ENCODE measurements at regions not wholly inside any gene's neighbourhood (a gene's known extent, or its start where the extent isn't known, plus 50 kb on each side); places are given as distances from the start of the nearest gene placed in this dataset.

GRCh38 chr6:139886396-139886795 lies 511.9 kb upstream of the CITED2 start:
- no peak overlapping the region for H3K4me2 ChIP-seq
- H3K4me1 Mint-ChIP-seq, result peaks cover 85% of the 10 kb centered on the region
- H3K4me1 ChIP-seq, result peaks cover 81% of the 10 kb centered on the region
- no peaks in the 10 kb centered on the region for H3K36me3 Mint-ChIP-seq
- H3K9ac ChIP-seq, result no peak overlapping the region
- no peaks in the 10 kb centered on the region for H3K27me3 ChIP-seq
- H3K79me2 ChIP-seq (ENCODE audit: low read depth), result no peaks in the 10 kb centered on the region
- H4K20me1 ChIP-seq (ENCODE audit: low read depth), result no peaks in the 10 kb centered on the region
- H3K27ac ChIP-seq, result no peak overlapping the region
- H3K9me3 Mint-ChIP-seq, result peaks cover 5% of the 10 kb centered on the region
- H3K4me3 ChIP-seq, result no peak overlapping the region
- H3F3A ChIP-seq (ENCODE audit: low read depth), result peaks cover 39% of the 10 kb centered on the region
- H3K9me3 ChIP-seq (ENCODE audit: low read depth), result no peaks in the 10 kb centered on the region
- no peak for DNase-seq (ENCODE audit: low spot score)
- H3K27me3 Mint-ChIP-seq (ENCODE audit: insufficient read depth, low read depth), result no peaks in the 10 kb centered on the region
- TF ChIP-seq EZH2phosphoT487 (IDR thresholded peaks at IDR 0.05), result no peak
- no peak for TF ChIP-seq EZH2 (IDR thresholded peaks at IDR 0.05)
- TF ChIP-seq, protein P1, sequence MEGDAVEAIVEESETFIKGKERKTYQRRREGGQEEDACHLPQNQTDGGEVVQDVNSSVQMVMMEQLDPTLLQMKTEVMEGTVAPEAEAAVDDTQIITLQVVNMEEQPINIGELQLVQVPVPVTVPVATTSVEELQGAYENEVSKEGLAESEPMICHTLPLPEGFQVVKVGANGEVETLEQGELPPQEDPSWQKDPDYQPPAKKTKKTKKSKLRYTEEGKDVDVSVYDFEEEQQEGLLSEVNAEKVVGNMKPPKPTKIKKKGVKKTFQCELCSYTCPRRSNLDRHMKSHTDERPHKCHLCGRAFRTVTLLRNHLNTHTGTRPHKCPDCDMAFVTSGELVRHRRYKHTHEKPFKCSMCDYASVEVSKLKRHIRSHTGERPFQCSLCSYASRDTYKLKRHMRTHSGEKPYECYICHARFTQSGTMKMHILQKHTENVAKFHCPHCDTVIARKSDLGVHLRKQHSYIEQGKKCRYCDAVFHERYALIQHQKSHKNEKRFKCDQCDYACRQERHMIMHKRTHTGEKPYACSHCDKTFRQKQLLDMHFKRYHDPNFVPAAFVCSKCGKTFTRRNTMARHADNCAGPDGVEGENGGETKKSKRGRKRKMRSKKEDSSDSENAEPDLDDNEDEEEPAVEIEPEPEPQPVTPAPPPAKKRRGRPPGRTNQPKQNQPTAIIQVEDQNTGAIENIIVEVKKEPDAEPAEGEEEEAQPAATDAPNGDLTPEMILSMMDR (IDR thresholded peaks at IDR 0.05), result no peak
- peak overlapping the region; percentile 27 for H3K27ac Mint-ChIP-seq
- H2AFZ ChIP-seq (replicated peaks), result no peak overlapping the region
- no peak overlapping the region for H3K4me3 Mint-ChIP-seq
- H3K36me3 ChIP-seq, result no peaks in the 10 kb centered on the region

GRCh38 chr6:139885909-139886308 lies 511.5 kb upstream of the CITED2 start:
- TF ChIP-seq, protein P1 (IDR thresholded peaks at IDR 0.05), result no peak
- TF ChIP-seq EZH2 (IDR thresholded peaks at IDR 0.05) (no peak), EZH2phosphoT487 (IDR thresholded peaks at IDR 0.05) (no peak)
- H3K36me3 Mint-ChIP-seq, result no peaks in the 10 kb centered on the region
- peaks cover 90% of the 10 kb centered on the region for H3K4me1 Mint-ChIP-seq

GRCh38 chr6:139883776-139884175 lies 509.3 kb upstream of the CITED2 start:
- Histone ChIP-seq H3K27me3 (no peaks in the 10 kb centered on the region), H2AFZ (replicated peaks) (no peak overlapping the region), H3K4me3 (no peak overlapping the region), H3K9ac (no peak overlapping the region), H4K20me1 (ENCODE audit: low read depth) (no peaks in the 10 kb centered on the region), H3K4me2 (peak overlapping the region; percentile 7), H3K79me2 (ENCODE audit: low read depth) (no peaks in the 10 kb centered on the region), H3F3A (ENCODE audit: low read depth) (peaks cover 26% of the 10 kb centered on the region), H3K27ac (no peak overlapping the region), H3K9me3 (ENCODE audit: low read depth) (no peaks in the 10 kb centered on the region), H3K36me3 (no peaks in the 10 kb centered on the region), H3K4me1 (peaks cover 82% of the 10 kb centered on the region)
- TF ChIP-seq EZH2 (IDR thresholded peaks at IDR 0.05), result no peak
- TF ChIP-seq, protein P1 (IDR thresholded peaks at IDR 0.05), result no peak
- no peak for TF ChIP-seq EZH2phosphoT487 (IDR thresholded peaks at IDR 0.05)
- H3K27ac Mint-ChIP-seq, result peak overlapping the region; percentile 90
- DNase-seq (ENCODE audit: low spot score), result no peak
- H3K36me3 Mint-ChIP-seq, result peaks cover 3% of the 10 kb centered on the region
- H3K4me1 Mint-ChIP-seq, result peaks cover 80% of the 10 kb centered on the region
- H3K27me3 Mint-ChIP-seq (ENCODE audit: insufficient read depth, low read depth), result peaks cover 2% of the 10 kb centered on the region
- no peak overlapping the region for H3K4me3 Mint-ChIP-seq
- peaks cover 10% of the 10 kb centered on the region for H3K9me3 Mint-ChIP-seq

More at GRCh38 chr6:139885909-139886308, 511.5 kb upstream of the CITED2 start:
- Mint-ChIP-seq H3K9me3 (peaks cover under 1% of the 10 kb centered on the region), H3K27me3 (ENCODE audit: insufficient read depth, low read depth) (no peaks in the 10 kb centered on the region), H3K27ac (peak overlapping the region; percentile 27), H3K4me3 (no peak overlapping the region)
- Histone ChIP-seq H3K4me3 (no peak overlapping the region), H3K27me3 (no peaks in the 10 kb centered on the region), H3K79me2 (ENCODE audit: low read depth) (no peaks in the 10 kb centered on the region), H3K9me3 (ENCODE audit: low read depth) (no peaks in the 10 kb centered on the region), H3K9ac (no peak overlapping the region), H3K27ac (no peak overlapping the region), H3K4me2 (no peak overlapping the region), H3K36me3 (no peaks in the 10 kb centered on the region), H3K4me1 (peaks cover 86% of the 10 kb centered on the region), H4K20me1 (ENCODE audit: low read depth) (no peaks in the 10 kb centered on the region), H3F3A (ENCODE audit: low read depth) (peaks cover 39% of the 10 kb centered on the region), H2AFZ (replicated peaks) (no peak overlapping the region)
- DNase-seq (ENCODE audit: low spot score), result no peak
